ENCODE measurements at regions not wholly inside any gene's neighbourhood (a gene's known extent, or its start where the extent isn't known, plus 50 kb on each side); places are given as distances from the start of the nearest gene placed in this dataset.
"Not testable (repeated sequence)": the region's sequence is repeated elsewhere in the genome, so short reads cannot be mapped to it uniquely, and the experiment has no call there.

DNA sequence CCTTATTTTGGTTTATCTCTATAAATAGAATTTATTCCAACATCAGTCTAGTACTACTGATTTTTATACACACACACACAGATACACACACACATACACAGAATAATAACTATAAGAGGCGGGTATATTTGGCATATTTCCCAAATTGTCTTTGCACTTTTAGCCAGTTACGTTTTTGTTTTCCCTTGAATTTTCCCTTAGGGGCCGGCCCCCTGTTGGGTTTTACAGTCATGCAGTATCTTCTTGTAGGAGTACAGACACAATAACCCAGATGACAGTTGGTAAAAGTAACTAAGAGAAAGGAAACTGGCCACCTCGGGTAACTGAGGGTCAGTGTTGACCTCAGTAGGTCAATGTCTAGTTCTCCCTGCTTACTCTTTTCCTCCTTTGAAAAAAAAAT, 50.9 kb downstream of the DISP1 start:
- DNase-seq (ENCODE audit: low read depth in 2 of 2), result no peak

DNA sequence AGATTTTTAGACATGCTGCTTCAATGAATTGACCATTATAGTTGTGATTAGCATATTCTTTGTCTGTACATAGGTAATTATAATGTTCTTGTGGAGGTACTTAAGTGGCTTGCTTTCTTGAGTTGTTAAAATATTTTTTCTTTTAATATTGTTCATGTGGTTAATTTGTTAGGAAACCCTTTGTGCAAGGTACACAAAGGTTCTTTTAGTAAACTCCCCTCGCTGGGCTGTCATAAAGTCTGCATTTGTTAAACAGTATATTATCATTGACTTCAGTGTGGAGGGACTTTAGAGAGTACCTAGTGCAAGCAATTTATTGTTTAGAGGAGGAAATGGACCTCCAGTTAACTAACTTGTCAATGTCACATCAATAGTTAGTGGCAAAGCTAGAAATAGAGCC, 52.5 kb downstream of the DISP1 start:
- no peak for DNase-seq (ENCODE audit: low read depth in 2 of 2)

DNA sequence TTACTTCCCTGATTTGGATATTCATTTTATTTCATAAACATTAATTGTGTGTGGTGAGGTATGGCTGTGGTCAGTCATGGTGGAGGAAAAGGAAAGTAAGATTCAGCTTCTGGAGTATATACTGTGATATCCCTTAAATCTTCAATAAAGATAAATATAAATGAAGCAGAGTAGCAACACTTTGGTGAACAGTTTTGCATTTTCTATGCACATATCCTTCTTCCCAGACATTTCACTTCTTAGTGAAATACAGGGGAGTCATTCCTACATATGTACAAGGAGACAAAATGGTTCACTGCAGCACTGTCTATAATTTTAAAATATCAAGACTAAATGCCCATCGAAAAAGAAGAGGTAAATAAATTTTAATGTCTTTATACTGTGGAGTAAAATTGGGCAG, 61.3 kb downstream of the DISP1 start:
- no peak for DNase-seq (ENCODE audit: low read depth in 2 of 2)

DNA sequence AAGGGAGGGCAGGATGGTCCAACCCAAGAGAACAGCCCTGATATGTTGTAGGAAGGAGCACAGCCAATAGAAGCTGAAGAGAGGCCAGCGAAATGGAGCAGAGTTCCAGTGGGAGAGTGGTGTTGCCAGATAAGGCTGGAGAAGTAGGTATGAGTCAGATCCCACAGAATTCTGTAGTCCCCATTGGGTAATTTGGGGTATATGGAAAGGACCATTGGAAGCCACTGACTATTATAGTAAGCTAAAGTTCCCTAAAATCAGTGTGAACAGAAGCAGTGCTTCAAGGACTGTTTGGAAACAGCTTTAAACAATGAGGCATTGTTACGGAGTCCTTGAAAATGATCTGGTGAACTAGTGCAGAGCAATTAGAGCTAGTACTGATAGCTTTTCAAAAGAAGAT, 63.0 kb downstream of the DISP1 start:
- DNase-seq (ENCODE audit: low read depth in 2 of 2), result no peak

DNA sequence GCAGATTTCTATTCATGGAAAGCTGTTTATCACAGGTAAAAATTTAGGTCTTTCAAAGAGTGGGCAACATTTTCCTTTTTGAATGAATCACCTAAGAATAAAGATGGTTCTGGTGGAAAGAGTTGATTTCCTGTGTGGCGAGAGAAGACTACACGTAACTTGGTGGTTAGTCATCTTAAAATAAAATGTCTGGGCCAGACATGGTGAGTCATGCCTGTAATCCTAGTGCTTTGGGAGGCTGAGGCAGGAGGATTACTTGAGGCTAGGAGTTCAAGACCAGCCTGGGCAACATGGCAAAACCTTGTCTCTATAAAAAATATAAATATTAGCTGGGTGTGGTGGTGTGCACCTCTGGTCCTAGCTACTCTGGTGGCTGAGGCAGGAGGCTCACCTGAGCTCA, 65.7 kb downstream of the DISP1 start:
- DNase-seq (ENCODE audit: low read depth in 2 of 2), result peak; percentile 2 to 9

DNA sequence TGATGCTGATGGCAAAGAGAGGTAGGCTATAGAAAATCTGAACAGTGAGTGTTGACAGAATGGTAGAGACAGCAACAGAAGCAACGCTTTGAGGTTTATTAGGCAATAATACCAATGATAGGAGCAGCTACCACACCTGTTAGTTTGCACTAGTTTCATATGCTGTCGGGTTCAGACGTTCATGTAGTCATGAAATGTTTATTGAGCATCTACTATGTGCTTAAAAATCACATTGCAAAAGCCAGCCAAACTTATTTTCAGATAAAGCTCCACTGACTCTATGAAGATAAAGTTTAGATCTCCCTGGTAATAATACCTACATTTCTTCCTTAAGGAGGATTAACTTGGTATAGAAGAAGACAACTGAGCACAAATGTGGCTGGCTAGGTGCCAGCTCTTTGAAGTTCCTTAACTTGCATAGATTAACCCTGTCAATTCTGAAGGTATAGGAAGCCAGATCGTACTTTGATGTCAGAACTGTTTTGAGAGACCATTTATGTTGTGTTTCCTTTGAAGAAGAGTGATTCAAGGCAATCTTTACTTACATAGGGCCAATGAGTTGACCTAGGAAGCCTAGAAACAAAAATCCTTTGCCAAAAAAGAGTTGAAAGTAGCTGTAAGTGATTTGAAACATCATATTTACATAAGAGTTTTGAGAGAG, 71.5 kb downstream of the DISP1 start:
- no peak for DNase-seq (ENCODE audit: low read depth in 2 of 2)

DNA sequence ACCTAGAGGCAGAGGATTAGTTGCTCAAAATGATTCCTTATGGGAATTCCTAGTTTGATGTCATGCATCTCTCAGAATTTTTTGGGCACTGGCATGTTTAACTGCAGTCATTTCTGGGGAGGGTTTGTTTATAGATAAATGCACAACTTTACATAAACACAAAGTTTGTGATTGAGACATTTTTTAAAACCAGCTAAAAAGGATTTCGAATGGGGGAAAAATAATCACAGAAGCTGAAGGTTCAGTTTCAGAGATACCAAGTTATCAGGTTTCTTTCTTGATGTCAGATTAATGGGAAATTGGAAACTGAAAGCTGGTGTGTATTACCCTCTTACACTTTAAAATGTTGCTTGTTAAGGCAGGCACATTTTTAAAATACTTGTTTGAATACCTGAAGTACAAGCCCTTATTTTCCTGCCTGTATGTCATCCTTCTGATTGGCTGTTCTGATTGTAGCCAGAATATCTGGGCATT, 72.1 kb downstream of the DISP1 start:
- DNase-seq (ENCODE audit: low read depth in 2 of 2), result no peak

DNA sequence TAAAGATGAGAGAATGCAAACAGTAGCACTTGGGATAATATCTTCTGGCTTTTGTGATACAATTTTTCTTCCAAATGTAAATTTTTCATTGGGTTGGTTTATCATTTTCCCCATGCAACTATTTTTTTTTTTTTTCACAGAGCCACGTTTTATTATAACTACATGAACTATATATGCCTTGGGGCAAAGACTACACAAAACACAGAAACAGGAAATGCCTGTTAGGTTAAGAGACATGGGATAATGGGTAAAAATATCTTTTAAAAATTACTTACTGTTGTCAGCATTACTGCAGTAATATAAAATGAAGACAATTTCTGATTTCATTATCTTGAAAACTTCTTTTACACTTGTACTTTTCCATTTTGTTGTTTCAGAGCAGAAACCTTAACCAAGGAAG, 74.6 kb downstream of the DISP1 start:
- no peak for DNase-seq (ENCODE audit: low read depth in 2 of 2)

DNA sequence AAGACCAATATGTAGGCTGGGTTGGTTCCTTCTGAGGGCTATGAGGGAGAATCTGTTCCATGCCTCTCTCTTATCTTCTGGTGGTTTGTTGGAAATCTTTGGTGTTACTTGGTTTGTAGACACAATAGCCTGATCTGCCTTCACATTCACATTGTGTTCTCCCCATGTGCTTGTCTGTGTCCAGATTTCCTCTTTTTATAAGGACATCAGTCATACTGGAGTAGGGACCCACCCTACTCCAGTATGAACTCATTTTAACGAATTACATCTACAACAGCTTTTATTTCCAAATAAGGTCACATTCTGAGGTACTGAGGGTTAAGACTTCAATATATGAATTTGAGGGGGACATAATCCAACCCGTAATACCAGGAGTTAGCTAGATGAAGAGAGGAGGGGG, 75.9 kb downstream of the DISP1 start:
- DNase-seq (ENCODE audit: low read depth in 2 of 2), result no peak

DNA sequence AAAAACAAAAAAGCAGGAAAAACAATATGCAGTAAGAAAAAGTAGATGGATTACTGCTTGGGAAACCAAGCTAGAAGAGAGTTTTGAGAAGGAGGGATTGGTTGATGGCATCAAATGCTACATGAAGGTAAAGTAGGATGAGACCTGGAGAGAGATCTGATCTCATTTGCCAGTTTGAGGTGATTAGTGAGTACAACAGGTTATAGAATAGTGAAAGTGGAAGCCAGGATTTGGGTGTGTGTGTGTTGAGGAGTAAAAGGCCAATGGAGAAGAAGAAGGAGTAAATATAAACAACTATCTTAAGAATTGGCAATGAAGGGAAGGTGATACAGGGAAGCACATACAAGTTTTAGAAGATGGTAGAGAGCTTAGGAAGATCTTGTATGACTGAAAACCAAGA, 76.7 kb downstream of the DISP1 start:
- no peak for DNase-seq (ENCODE audit: low read depth in 2 of 2)

DNA sequence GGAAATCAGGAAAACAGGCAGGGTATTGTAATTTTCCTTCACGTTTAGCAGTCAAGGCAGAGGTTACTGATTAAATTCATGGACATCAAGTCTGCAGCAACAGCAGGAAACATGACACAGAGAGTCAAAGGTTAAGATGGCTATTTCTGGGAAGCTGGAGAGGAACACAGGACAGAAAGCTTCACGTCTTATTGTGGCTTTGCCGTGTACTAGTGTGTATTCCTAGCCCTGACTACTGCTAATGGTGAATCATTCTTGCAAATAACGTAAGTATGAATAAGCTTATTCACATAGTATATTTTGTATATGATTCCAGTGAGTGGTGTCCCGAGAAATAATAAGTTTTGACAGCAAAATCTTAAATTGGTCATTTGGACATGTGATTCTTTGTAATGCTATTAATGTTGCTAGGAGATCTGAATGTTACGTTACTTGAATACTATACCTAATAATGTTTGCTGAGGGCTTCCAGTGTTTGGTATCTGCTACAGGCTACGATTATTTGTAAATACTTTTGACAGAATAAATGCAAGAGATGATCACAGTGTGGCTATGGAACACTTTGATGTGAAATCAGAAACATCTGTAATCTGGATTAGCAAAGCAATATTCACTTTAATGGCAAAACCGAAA, 77.4 kb downstream of the DISP1 start:
- no peak for DNase-seq (ENCODE audit: low read depth in 2 of 2)

DNA sequence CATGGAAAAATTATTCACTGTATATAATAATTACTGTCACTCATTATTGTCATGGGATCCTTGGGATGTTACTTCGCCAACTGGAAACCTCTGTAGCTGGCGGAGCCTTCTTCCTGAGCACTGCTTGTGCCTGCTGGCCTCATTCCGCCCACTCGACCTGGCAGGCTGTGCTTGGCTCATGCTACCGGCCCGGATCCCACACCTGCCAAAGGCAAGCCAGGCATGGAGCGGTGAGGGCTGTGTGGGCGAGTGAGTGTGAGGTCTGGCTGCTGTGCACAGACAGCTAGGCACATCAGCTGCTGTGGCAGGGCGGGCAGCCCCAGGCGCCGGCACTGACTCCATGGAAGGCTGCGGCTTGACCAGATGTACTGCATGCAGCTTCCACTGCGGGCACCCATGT, 78.4 kb downstream of the DISP1 start:
- no peak for DNase-seq (ENCODE audit: low read depth in 2 of 2)

DNA sequence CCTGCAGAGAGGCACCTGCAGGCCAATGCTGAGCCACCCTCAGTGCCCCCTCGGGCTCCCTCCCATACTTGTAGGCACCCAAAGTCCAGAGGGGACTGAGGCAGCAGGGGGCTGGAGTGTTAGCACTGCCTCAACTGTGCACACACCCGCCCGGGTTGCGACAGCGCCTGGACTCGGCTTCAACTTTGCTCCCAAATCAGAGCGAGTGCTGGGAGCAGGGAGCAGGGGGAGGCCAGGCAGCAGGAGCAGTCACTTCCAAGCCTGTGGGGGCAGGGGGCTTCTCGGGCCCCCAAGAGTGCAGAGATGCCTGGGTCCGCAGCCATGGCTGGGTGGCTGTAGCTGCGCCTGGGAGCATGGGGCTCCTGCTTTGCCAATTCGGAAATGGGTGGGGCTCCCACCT, 79.5 kb downstream of the DISP1 start:
- no peak for DNase-seq (ENCODE audit: low read depth in 2 of 2)

DNA sequence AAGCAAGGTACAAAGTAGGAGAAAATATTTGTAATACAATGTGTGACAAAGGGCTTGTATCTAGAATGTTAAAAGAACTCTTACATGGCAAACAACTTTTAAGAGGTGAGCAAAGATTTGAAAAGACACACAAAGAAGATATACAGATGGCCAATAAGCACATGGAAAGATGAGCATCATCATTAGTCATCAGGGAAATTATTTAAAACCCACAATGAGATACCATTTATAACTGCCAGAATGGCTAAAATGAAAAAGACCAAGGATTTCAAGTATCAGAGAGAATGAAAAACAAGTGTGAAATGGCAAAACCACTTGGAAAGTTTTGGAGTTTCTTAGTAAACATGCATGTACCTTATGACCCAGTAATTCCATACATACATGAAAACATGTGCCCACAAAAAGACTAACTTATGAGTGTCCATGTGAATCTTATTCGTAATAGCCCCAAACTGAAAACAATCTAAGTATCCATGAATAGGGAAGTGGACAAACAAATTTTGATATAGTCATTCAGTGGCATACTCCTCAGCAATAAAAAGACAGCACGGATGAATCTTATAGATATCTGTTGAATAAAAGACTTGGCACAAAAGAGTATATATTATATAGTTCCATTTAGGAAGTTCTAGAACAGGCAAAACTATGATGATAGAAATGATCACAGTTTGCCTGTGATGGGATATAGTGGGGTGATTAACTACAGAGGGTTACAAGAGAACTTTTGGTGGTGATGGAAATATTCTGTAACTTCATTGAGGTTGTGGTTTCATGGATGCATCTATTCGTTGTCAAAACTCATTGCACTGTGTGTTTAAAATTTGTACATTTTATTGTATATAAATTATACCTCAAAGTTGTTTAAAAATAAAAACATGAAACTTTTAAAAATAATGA, 82.0 kb downstream of the DISP1 start:
- no peak for DNase-seq (ENCODE audit: low read depth in 2 of 2)

DNA sequence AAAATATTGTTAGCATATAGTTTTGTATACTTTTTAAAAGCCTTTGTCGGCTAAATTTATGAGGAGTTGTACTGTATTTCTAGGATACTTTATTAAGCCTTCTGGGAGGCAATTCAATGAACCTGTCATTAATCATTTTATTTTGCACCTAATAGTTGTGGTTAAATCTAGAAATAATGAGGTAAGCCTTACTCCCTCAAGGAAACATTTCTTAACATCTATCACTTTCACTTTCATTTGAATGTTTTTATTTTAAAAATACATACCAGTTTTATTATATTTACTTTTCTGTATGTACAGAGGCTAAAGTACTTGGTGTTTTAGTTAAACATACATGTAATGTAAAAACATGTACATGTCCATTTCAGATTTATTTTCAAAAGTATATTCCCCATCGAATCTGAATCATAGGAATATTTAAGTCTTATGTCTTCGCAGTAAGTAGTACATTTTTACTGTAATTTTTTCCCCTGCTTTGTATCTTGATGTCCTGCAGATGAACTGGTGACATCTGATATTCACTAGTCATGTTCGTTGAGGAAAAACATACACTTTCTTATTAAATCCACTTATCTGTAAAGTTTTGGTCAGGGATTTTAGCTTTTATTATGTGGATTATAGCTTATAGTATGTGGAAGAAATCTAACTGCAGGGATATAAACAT, 82.8 kb downstream of the DISP1 start:
- DNase-seq (ENCODE audit: low read depth in 2 of 2), result no peak

DNA sequence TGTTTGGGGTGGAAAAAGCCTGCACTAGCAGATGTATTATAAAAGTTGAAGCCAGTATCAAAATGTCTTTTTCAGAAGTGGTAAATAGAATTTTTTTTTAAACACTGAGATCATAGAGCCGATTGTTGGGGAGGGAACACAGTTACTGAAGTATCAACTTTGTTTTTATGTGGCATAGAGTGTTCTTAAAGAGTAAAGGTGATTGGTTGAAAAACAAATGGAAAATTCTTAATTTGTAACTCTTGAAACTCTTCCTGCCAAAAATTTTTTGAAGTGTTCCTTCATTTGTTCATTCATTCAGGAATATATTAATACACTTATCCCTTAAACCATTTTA, 83.3 kb downstream of the DISP1 start:
- DNase-seq (ENCODE audit: low read depth in 2 of 2), result no peak

DNA sequence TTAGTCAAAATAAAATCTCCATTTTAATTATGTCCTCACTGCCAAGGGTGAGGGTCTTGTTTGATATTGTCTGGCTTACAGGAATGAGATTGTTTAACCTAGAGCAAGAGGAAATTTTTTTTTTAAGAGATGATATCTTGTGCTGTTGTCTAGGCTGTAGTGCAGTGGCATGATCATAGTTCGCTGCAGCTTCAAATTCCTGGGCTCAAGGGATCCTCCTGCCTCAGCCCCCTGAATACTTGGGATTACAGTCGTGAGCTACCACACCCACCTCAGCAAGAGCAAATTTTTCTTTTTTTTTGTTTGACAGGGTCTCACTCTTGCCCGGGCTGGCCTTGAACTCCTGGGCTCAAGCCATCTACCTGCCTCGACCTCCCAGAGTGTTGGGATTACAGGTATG, 84.6 kb downstream of the DISP1 start:
- no peak for DNase-seq (ENCODE audit: low read depth in 2 of 2)

DNA sequence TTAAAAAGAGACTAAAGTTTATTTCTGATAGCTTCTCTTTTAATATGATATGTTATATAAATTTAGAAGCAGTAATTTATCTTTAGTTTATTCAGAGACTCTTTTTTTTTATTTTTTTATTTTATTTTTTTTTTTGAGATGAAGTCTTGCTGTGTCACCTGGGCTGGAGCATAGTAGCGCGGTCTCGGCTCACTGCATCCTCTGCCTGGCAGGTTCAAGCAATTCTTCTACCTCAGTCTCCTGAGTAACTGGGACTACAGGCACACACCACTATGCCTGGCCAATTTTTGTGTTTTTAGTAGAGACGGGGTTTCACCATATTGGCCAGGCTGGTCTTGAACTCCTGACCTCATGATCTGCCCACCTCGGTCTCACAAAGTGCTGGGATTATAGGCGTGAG, 89.6 kb downstream of the DISP1 start:
- no peak for DNase-seq (ENCODE audit: low read depth in 2 of 2)

DNA sequence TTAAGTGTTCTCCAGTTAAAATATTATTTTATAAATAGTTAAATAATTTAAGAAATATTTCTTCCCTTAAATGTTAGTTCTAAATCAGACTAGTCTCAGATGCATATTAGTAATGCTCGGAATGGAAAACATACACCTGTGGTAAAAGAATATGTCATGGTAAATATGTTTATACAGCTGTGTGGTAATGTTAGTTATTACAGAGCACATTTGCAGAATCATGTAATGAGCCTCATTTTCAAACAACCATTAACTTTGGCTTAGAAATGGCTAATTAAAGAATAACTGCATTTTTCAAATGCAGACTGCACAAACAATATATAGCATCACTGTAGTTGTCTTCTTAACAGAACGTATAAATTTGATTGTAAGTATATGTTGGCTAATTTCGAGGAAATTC, 90.3 kb downstream of the DISP1 start:
- no peak for DNase-seq (ENCODE audit: low read depth in 2 of 2)

DNA sequence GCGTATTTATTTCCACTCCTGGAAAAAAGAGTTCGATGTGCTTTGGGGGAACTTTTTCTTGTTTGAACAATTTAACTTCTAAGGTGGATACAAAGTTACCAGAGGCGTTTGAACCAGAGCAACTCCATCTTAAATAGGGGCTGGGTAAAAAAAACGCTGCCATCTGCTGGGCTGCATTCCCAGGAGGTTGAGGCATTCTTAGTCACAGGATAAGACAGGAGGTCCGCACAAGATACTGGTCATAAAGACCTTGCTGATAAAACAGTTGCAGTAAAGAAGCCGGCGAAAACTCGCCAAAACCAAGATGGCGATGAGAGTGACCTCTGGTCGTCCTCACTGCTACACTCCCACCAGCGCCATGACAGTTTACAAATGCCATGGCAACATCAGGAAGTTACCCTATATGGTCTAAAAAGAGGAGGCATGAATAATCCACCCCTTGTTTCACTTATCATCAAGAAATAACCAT, 91.5 kb downstream of the DISP1 start:
- not testable (repeated sequence) for DNase-seq (ENCODE audit: low read depth in 2 of 2)

DNA sequence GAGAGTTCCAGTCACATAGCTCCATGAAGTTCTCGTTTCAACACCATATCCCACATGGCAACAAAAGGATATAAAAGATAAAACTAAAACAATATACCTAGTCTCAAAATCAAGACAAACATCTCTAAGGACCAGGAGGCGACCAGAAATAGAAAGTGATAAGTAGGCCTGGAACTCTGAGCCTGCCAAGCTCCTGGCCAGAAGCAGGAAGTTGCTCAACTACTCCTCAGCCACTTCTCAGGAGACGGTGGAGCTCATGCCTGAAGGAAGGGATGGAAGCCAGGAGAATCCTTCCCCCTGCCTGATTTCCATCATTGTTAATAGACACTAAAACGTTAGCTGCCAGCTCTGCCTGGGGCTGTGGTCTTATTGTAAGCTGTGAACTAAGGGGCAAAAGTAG, 94.7 kb downstream of the DISP1 start:
- no peak for DNase-seq (ENCODE audit: low read depth in 2 of 2)

DNA sequence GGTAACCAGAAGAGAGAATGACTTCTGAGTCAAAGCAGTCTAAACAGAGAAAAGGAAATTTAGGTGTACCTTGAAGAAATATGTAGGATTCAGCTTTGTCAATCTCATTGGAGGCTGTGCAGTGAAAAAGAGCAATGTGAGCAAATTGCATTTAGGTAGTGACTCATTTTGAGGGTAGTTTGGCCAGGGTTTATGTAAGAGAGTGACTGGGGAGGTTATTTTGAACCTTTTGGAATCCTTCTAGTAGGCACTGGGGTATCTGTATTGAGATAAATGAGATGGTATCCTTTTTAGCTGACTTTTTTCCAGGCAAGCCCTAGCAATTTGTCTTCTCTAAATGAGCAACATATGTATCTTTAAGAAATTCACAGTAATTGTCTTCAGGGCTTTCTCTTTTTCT, 95.9 kb downstream of the DISP1 start:
- no peak for DNase-seq (ENCODE audit: low read depth in 2 of 2)
